ENCODE measurements at regions not wholly inside any gene's neighbourhood (a gene's known extent, or its start where the extent isn't known, plus 50 kb on each side); places are given as distances from the start of the nearest gene placed in this dataset.

GRCh38 chr2:62287899-62288880, 92.3 kb downstream of the B3GNT2 start (continued):
- TF ChIP-seq, protein P1, sequence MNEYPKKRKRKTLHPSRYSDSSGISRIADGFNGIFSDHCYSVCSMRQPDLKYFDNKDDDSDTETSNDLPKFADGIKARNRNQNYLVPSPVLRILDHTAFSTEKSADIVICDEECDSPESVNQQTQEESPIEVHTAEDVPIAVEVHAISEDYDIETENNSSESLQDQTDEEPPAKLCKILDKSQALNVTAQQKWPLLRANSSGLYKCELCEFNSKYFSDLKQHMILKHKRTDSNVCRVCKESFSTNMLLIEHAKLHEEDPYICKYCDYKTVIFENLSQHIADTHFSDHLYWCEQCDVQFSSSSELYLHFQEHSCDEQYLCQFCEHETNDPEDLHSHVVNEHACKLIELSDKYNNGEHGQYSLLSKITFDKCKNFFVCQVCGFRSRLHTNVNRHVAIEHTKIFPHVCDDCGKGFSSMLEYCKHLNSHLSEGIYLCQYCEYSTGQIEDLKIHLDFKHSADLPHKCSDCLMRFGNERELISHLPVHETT (CRISPR knock-in tag; conservative IDR thresholded peaks at IDR 0.05 in 1 of 2, IDR thresholded peaks at IDR 0.05 in 1 of 2): peak in 1 of 2 experiments; percentile 49; a peak in 1 of 4 replicates
- TF ChIP-seq MAFG (tag; conservative IDR thresholded peaks at IDR 0.05): no peak
- TF ChIP-seq, protein P2, sequence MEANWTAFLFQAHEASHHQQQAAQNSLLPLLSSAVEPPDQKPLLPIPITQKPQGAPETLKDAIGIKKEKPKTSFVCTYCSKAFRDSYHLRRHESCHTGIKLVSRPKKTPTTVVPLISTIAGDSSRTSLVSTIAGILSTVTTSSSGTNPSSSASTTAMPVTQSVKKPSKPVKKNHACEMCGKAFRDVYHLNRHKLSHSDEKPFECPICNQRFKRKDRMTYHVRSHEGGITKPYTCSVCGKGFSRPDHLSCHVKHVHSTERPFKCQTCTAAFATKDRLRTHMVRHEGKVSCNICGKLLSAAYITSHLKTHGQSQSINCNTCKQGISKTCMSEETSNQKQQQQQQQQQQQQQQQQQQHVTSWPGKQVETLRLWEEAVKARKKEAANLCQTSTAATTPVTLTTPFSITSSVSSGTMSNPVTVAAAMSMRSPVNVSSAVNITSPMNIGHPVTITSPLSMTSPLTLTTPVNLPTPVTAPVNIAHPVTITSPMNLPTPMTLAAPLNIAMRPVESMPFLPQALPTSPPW (CRISPR knock-in tag; IDR thresholded peaks at IDR 0.05): peak; percentile 45; the same call in 1 of the 2 replicates
- no peak; the same call in 1 of the 2 replicates for TF ChIP-seq MTA2 (IDR thresholded peaks at IDR 0.05; ENCODE audit: low read depth)
- 0 out of 2 replicates have a peak, but pooled peaks have one; percentile 24 for TF ChIP-seq MEF2D (tag; conservative IDR thresholded peaks at IDR 0.05; ENCODE audit: low read depth)
- no peak for TF ChIP-seq ZNF408 (CRISPR knock-in tag; IDR thresholded peaks at IDR 0.05; ENCODE audit: low read depth)
- no peak for TF ChIP-seq CBX1 (IDR thresholded peaks at IDR 0.05; ENCODE audit: low read depth)
- TF ChIP-seq IFI16 (CRISPR knock-in tag; IDR thresholded peaks at IDR 0.05): no peak
- TF ChIP-seq DDX20 (tag; IDR thresholded peaks at IDR 0.05; ENCODE audit: low read depth): no peak
- TF ChIP-seq RAD21 (CRISPR knock-in tag; conservative IDR thresholded peaks at IDR 0.05 in 1 of 2, IDR thresholded peaks at IDR 0.05 in 1 of 2): peak in 1 of 2 experiments; percentile 28; a peak in 1 of 4 replicates
- TF ChIP-seq PRDM10 (IDR thresholded peaks at IDR 0.05; ENCODE audit: partially characterized antibody): peak; percentile 10
- TF ChIP-seq, protein P3, sequence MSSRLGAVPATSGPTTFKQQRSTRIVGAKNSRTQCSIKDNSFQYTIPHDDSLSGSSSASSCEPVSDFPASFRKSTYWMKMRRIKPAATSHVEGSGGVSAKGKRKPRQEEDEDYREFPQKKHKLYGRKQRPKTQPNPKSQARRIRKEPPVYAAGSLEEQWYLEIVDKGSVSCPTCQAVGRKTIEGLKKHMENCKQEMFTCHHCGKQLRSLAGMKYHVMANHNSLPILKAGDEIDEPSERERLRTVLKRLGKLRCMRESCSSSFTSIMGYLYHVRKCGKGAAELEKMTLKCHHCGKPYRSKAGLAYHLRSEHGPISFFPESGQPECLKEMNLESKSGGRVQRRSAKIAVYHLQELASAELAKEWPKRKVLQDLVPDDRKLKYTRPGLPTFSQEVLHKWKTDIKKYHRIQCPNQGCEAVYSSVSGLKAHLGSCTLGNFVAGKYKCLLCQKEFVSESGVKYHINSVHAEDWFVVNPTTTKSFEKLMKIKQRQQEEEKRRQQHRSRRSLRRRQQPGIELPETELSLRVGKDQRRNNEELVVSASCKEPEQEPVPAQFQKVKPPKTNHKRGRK (tag; IDR thresholded peaks at IDR 0.05): no peak
- no peak for TF ChIP-seq MCM2 (IDR thresholded peaks at IDR 0.05; ENCODE audit: low read depth)
- TF ChIP-seq TCF3 (CRISPR knock-in tag; IDR thresholded peaks at IDR 0.05): peak; percentile 30; the same call in 1 of the 2 replicates
- peak; percentile 77; the same call in 1 of the 2 replicates for TF ChIP-seq SMAD4 (CRISPR knock-in tag; conservative IDR thresholded peaks at IDR 0.05)
